HepG2 (cell line): ENCODE measurements at regions not wholly inside any gene's neighbourhood (a gene's known extent, or its start where the extent isn't known, plus 50 kb on each side); places are given as distances from the start of the nearest gene placed in this dataset.

ENCODE experiments used
- ATAC-seq: fragments of 200-7000 bp; cut with Tn5 transposase; 3 replicates; pipeline ENCODE4 v1.9.1; 2020; ENCODE audit warnings: mild to moderate bottlenecking, moderate library complexity
- BruUV-seq: library from RNA; stranded (reverse); fragments of 400-500 nt; replicated peaks from 2 replicates; lab custom pipeline; 2021; lab: Mats Ljungman, UMichigan
- CTCF ChIA-PET: fragments of 300-600 bp; formaldehyde crosslinking; extraction: SDS; loops from one replicate; lab custom pipeline; 2021; ENCODE audit warnings: low total read pairs, inconsistent platforms, low intra/inter-chr PET ratio; lab: Yijun Ruan, JAX
- POLR2A ChIA-PET: fragments of 350-600 bp; sonication (Branson Sonifier 250); formaldehyde crosslinking; loops from one replicate; lab custom pipeline; 2020; ENCODE audit warnings: antibody characterized with exemption, inconsistent platforms; lab: Yijun Ruan, JAX
- DNase-seq: peaks from one replicate; pipeline ENCODE4 v3.0.0-alpha.2; 2015; ENCODE audit warnings: low spot score
- FAIRE-seq: peaks from 3 replicates; lab custom pipeline; 2011; peaks lifted over from hg19 to GRCh38; lab: Jason Lieb, UNC
- H2AFZ ChIP-seq: one replicate; pipeline ENCODE4 v1.6.1; 2011; ENCODE audit warnings: low read length, inconsistent platforms
- H3K27ac ChIP-seq: fragments of 300-600 bp; 3 replicates; pipeline ENCODE4 v1.8.0; 2011; ENCODE audit warnings: mixed run types, mild to moderate bottlenecking, mixed read lengths, low read length, inconsistent platforms; ENCODE audit not compliant: insufficient read depth; ENCODE audit errors: extremely low read length
- H3K27me3 ChIP-seq, 2 experiments: fragments of 200-600 bp in 1 of 2; 2 replicates in 1 of 2; 3 replicates in 1 of 2; pipeline versions ENCODE4 v1.6.0 to v1.8.0; 2011; ENCODE audit warnings: low read length in 2 of 2, mild to moderate bottlenecking in 2 of 2, moderate library complexity in 2 of 2, inconsistent platforms in 1 of 2; ENCODE audit not compliant: insufficient read depth in 2 of 2, control insufficient read depth in 1 of 2
- H3K36me3 ChIP-seq, 2 experiments: fragments of 200-600 bp in 1 of 2; replicated peaks in 1 of 2; 2 replicates in 1 of 2; 3 replicates in 1 of 2; pipeline versions ENCODE4 v1.5.1 to v1.8.0; 2011; ENCODE audit warnings: low read length in 2 of 2, inconsistent platforms in 1 of 2; ENCODE audit not compliant: insufficient read depth in 2 of 2, control insufficient read depth in 1 of 2
- H3K4me1 ChIP-seq: 2 replicates; pipeline ENCODE4 v1.5.1; 2012; ENCODE audit warnings: low read length, inconsistent platforms; ENCODE audit not compliant: insufficient read depth
- H3K4me2 ChIP-seq: 2 replicates; pipeline ENCODE4 v1.6.0; 2011; ENCODE audit warnings: low read depth, low read length, inconsistent platforms
- H3K4me3 ChIP-seq, 3 experiments: fragments of 200-600 bp in 1 of 3; sonication (generic), shearing (Covaris generic) in 1 of 3; replicated peaks in 1 of 3; 2 replicates each; pipeline ENCODE4 v1.5.1; 2011 to 2016; ENCODE audit warnings: low read length in 3 of 3, inconsistent platforms in 2 of 3, low read depth in 2 of 3, mild to moderate bottlenecking in 2 of 3, control low read depth in 1 of 3, mixed read lengths in 1 of 3; ENCODE audit not compliant: insufficient read depth in 1 of 3
- H3K79me2 ChIP-seq: one replicate; pipeline ENCODE4 v1.6.1; 2011; ENCODE audit warnings: low read length, inconsistent platforms; ENCODE audit not compliant: insufficient read depth
- H3K9ac ChIP-seq: 2 replicates; pipeline ENCODE4 v1.6.0; 2011; ENCODE audit warnings: mild to moderate bottlenecking, low read depth, low read length, inconsistent platforms; ENCODE audit not compliant: insufficient read depth
- H3K9me3 ChIP-seq: 2 replicates; pipeline ENCODE4 v1.5.1; 2012; ENCODE audit warnings: mild to moderate bottlenecking, low read length
- H4K20me1 ChIP-seq: 2 replicates; pipeline ENCODE4 v1.6.0; 2011; ENCODE audit warnings: inconsistent platforms, mild to moderate bottlenecking, low read length, moderate library complexity; ENCODE audit not compliant: insufficient read depth
- CAMTA2 ChIP-seq: sonication (generic); formaldehyde crosslinking; IDR thresholded peaks from 2 replicates; pipeline ENCODE4 v1.4.0; 2020; ENCODE audit warnings: mild to moderate bottlenecking, missing genetic modification reagents, borderline replicate concordance
- DR1 ChIP-seq: sonication (generic); formaldehyde crosslinking; IDR thresholded peaks from 2 replicates; pipeline ENCODE4 v1.8.0; 2021; ENCODE audit warnings: mild to moderate bottlenecking, missing genetic modification reagents, inconsistent platforms
- GFI1 ChIP-seq: sonication (generic); formaldehyde crosslinking; IDR thresholded peaks from 2 replicates; pipeline ENCODE4 v1.5.0; 2020; ENCODE audit warnings: missing genetic modification reagents, mild to moderate bottlenecking, borderline replicate concordance
- KLF9 ChIP-seq: IDR thresholded peaks from 2 replicates; pipeline ENCODE4 v1.6.1; 2016; ENCODE audit warnings: low read depth
- PAWR ChIP-seq: sonication (generic); formaldehyde crosslinking; IDR thresholded peaks from 2 replicates; pipeline ENCODE4 v1.4.0; 2020; ENCODE audit warnings: missing genetic modification reagents, mild to moderate bottlenecking, borderline replicate concordance
- PHB2 ChIP-seq: fragments of 450-650 bp; IDR thresholded peaks from 2 replicates; pipeline ENCODE4 v1.6.1; 2018; ENCODE audit not compliant: partially characterized antibody
- SNAPC2 ChIP-seq: sonication (generic); formaldehyde crosslinking; IDR thresholded peaks from 2 replicates; pipeline ENCODE4 v1.8.1; 2022; ENCODE audit warnings: mild to moderate bottlenecking, missing genetic modification reagents
- SRSF1 ChIP-seq: fragments of 200-400 bp; formaldehyde crosslinking; optimal IDR thresholded peaks from 2 replicates; pipeline ENCODE3; 2017; ENCODE audit warnings: mild to moderate bottlenecking, low read depth, low read length, moderate library complexity
- ZBTB21 ChIP-seq: sonication (generic); formaldehyde crosslinking; IDR thresholded peaks from 2 replicates; pipeline ENCODE4 v1.4.0; 2020; ENCODE audit warnings: missing genetic modification reagents
- ZMYM4 ChIP-seq: sonication (generic); formaldehyde crosslinking; IDR thresholded peaks from 2 replicates; pipeline ENCODE4 v1.8.1; 2023; ENCODE audit warnings: mild to moderate bottlenecking, missing genetic modification reagents
- ZNF274 ChIP-seq: sonication (generic); formaldehyde crosslinking; IDR thresholded peaks from 2 replicates; pipeline ENCODE4 v1.5.1; 2020; ENCODE audit warnings: mild to moderate bottlenecking, missing genetic modification reagents
- ZNF766 ChIP-seq: sonication (generic); formaldehyde crosslinking; IDR thresholded peaks from 2 replicates; pipeline ENCODE4 v1.5.0; 2020; ENCODE audit warnings: missing genetic modification reagents, borderline replicate concordance
- ZNF775 ChIP-seq: sonication (generic); formaldehyde crosslinking; IDR thresholded peaks from 2 replicates; pipeline ENCODE4 v1.4.0; 2020; ENCODE audit warnings: missing genetic modification reagents, mild to moderate bottlenecking, moderate library complexity, borderline replicate concordance
- ZNF83 ChIP-seq: sonication (generic); formaldehyde crosslinking; IDR thresholded peaks from 2 replicates; pipeline ENCODE4 v1.4.0; 2020; ENCODE audit warnings: missing genetic modification reagents, mild to moderate bottlenecking, borderline replicate concordance
- WGBS: methylation state at CpG from one replicate; pipeline ENCODE4 v1.1.6; 2017; ENCODE audit warnings: low lambda C conversion rate; 5-methylcytosine and 5-hydroxymethylcytosine counted together
- in situ Hi-C: cut with HindIII; loops from 2 replicates; pipeline ENCODE4 v1.10.0; 2017; ENCODE audit warnings: low pct_unique_long_range_greater_than_20kb; ENCODE audit not compliant: extremely low pct_ligation_motif_present
- intact Hi-C: fragments of 100-400 bp; cut with micrococcal nuclease; formaldehyde crosslinking; loops from one replicate; pipeline ENCODE4 v1.10.0; 2022; ENCODE audit not compliant: unreplicated experiment
- TF ChIP-seq, protein P1 (sequence below): sonication (generic); formaldehyde crosslinking; IDR thresholded peaks from 2 replicates; pipeline ENCODE4 v1.8.1; 2023; ENCODE audit warnings: mild to moderate bottlenecking, missing genetic modification reagents
- TF ChIP-seq, protein P2 (sequence below), 2 experiments: sonication (generic) in 1 of 2; formaldehyde crosslinking in 1 of 2; IDR thresholded peaks; 2 replicates each; pipeline versions ENCODE4 v1.5.1 to v1.6.1; 2011 to 2020; ENCODE audit warnings: borderline replicate concordance in 1 of 2, low read depth in 1 of 2, low read length in 1 of 2, mild to moderate bottlenecking in 1 of 2, missing genetic modification reagents in 1 of 2, moderate library complexity in 1 of 2
- TF ChIP-seq, protein P3 (sequence below): sonication (generic); formaldehyde crosslinking; IDR thresholded peaks from 2 replicates; pipeline ENCODE4 v1.9.0; 2021; ENCODE audit warnings: missing genetic modification reagents, mild to moderate bottlenecking, borderline replicate concordance
- TF ChIP-seq, protein P4 (sequence below): IDR thresholded peaks from 2 replicates; pipeline ENCODE4 v1.6.1; 2018; ENCODE audit warnings: missing genetic modification reagents, mild to moderate bottlenecking, missing compliant biosample characterization

DNA sequence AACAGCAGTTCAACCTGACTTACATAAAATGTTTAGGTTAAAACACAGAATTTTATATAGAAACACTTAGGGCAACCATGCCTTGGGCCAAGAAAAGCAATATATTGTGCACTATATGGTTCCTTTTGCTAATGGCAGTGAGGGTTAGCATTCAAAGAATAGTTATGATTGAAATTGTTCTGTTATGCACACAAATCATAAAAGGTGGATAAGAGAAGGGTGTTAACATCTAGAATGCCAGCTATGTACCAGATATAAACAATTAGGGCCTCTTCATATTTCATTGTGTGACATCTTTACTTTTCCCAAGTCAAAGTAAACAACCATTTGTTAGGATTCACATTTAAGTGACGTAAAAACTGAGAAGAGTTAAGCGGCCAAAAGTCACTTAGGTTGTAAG, 308.0 kb upstream of the B3GALT2 start:
- 0% methylated on average over 2 of the region's 2 CpGs for WGBS
- no peak for ATAC-seq
- CTCF ChIA-PET = no interaction called here

More for the DNA sequence above, 308.0 kb upstream of the B3GALT2 start:
- H3K9ac ChIP-seq = no peak overlapping the region
- TF ChIP-seq CAMTA2 (CRISPR knock-in tag) (no peak), KLF9 (CRISPR knock-in tag) (no peak), ZNF274 (CRISPR knock-in tag) (no peak), ZNF83 (CRISPR knock-in tag) (no peak), PHB2 (no peak), PAWR (no peak), ZMYM4 (CRISPR knock-in tag) (no peak), SNAPC2 (no peak), SRSF1 (no peak), GFI1 (CRISPR knock-in tag) (no peak), DR1 (CRISPR knock-in tag) (no peak), ZNF775 (CRISPR knock-in tag) (no peak), ZNF766 (CRISPR knock-in tag) (no peak), ZBTB21 (no peak)
- TF ChIP-seq, protein P1, sequence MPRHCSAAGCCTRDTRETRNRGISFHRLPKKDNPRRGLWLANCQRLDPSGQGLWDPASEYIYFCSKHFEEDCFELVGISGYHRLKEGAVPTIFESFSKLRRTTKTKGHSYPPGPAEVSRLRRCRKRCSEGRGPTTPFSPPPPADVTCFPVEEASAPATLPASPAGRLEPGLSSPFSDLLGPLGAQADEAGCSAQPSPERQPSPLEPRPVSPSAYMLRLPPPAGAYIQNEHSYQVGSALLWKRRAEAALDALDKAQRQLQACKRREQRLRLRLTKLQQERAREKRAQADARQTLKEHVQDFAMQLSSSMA (CRISPR knock-in tag) = no peak
- TF ChIP-seq, protein P2, sequence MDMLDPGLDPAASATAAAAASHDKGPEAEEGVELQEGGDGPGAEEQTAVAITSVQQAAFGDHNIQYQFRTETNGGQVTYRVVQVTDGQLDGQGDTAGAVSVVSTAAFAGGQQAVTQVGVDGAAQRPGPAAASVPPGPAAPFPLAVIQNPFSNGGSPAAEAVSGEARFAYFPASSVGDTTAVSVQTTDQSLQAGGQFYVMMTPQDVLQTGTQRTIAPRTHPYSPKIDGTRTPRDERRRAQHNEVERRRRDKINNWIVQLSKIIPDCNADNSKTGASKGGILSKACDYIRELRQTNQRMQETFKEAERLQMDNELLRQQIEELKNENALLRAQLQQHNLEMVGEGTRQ (IDR thresholded peaks at IDR 0.05; ENCODE audit: low read depth, low read length) = no peak
- TF ChIP-seq, protein P2 (CRISPR knock-in tag; IDR thresholded peaks at IDR 0.05; ENCODE audit: borderline replicate concordance) = no peak
- TF ChIP-seq, protein P3, sequence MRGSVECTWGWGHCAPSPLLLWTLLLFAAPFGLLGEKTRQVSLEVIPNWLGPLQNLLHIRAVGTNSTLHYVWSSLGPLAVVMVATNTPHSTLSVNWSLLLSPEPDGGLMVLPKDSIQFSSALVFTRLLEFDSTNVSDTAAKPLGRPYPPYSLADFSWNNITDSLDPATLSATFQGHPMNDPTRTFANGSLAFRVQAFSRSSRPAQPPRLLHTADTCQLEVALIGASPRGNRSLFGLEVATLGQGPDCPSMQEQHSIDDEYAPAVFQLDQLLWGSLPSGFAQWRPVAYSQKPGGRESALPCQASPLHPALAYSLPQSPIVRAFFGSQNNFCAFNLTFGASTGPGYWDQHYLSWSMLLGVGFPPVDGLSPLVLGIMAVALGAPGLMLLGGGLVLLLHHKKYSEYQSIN = no peak
- TF ChIP-seq, protein P4, sequence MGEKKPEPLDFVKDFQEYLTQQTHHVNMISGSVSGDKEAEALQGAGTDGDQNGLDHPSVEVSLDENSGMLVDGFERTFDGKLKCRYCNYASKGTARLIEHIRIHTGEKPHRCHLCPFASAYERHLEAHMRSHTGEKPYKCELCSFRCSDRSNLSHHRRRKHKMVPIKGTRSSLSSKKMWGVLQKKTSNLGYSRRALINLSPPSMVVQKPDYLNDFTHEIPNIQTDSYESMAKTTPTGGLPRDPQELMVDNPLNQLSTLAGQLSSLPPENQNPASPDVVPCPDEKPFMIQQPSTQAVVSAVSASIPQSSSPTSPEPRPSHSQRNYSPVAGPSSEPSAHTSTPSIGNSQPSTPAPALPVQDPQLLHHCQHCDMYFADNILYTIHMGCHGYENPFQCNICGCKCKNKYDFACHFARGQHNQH (CRISPR knock-in tag) = no peak
- no peak overlapping the region for H3K4me2 ChIP-seq
- no peak overlapping the region for H3K4me3 ChIP-seq
- no peaks in the 10 kb centered on the region for H3K79me2 ChIP-seq
- no peaks in the 10 kb centered on the region for H3K4me1 ChIP-seq
- no peak overlapping the region for H3K27ac ChIP-seq
- no peak overlapping the region for H2AFZ ChIP-seq
- no TSS peak for BruUV-seq
- POLR2A ChIA-PET = no interaction called here
- H3K9me3 ChIP-seq = no peaks in the 10 kb centered on the region
- DNase-seq = no peak
- no peak for FAIRE-seq
- no peaks in the 10 kb centered on the region for H3K27me3 ChIP-seq
- no peaks in the 10 kb centered on the region for H4K20me1 ChIP-seq
- in situ Hi-C loops (no loop called here), intact Hi-C loops (no loop called here)
- no peaks in the 10 kb centered on the region for H3K36me3 ChIP-seq
